GM23338 (cell line): ENCODE measurements at regions not wholly inside any gene's neighbourhood (a gene's known extent, or its start where the extent isn't known, plus 50 kb on each side); places are given as distances from the start of the nearest gene placed in this dataset.

Experiments
- ATAC-seq: fragments of 200-7000 bp; cut with Tn5 transposase; 3 replicates; pipeline ENCODE4 v1.9.1; 2020
- DNase-seq: peaks from one replicate; pipeline ENCODE4 v3.0.0-alpha.2; 2015; ENCODE audit warnings: low spot score
- H2AFZ ChIP-seq: fragments of 200-600 bp; sonication (generic); 2 replicates; pipeline ENCODE4 v1.8.0; 2016; ENCODE audit warnings: antibody characterized with exemption, mild to moderate bottlenecking, moderate library complexity
- H3F3A ChIP-seq: fragments of 200-600 bp; sonication (generic); replicated peaks from 2 replicates; pipeline ENCODE4 v1.8.0; 2017; ENCODE audit warnings: antibody characterized with exemption, mixed run types, low read depth
- H3K27ac ChIP-seq: fragments of 200-600 bp; sonication (generic); 2 replicates; pipeline ENCODE4 v1.6.1; 2016; ENCODE audit warnings: low read depth
- H3K27me3 ChIP-seq: fragments of 200-600 bp; sonication (generic); 2 replicates; pipeline ENCODE4 v1.8.0; 2016; ENCODE audit warnings: mild to moderate bottlenecking, mixed run types, moderate library complexity; ENCODE audit not compliant: insufficient read depth
- H3K36me3 ChIP-seq: fragments of 200-600 bp; sonication (generic); 2 replicates; pipeline ENCODE4 v1.8.0; 2016; ENCODE audit warnings: mild to moderate bottlenecking; ENCODE audit not compliant: insufficient read depth
- H3K4me1 ChIP-seq: fragments of 200-600 bp; sonication (generic); 2 replicates; pipeline ENCODE4 v1.8.0; 2016; ENCODE audit warnings: mild to moderate bottlenecking, moderate library complexity; ENCODE audit not compliant: insufficient read depth
- H3K4me2 ChIP-seq: fragments of 200-600 bp; sonication (generic); 2 replicates; pipeline ENCODE4 v1.7.1; 2017; ENCODE audit warnings: mixed run types
- H3K4me3 ChIP-seq: fragments of 200-600 bp; sonication (generic); 2 replicates; pipeline ENCODE4 v1.6.1; 2016; ENCODE audit warnings: mixed run types
- H3K79me2 ChIP-seq: fragments of 200-600 bp; sonication (generic); replicated peaks from 2 replicates; pipeline ENCODE4 v1.8.0; 2017; ENCODE audit warnings: mild to moderate bottlenecking; ENCODE audit not compliant: insufficient read depth
- H3K9me2 ChIP-seq: fragments of 200-600 bp; sonication (generic); 2 replicates; pipeline ENCODE4 v1.8.0; 2017; ENCODE audit not compliant: insufficient read depth
- H4K20me1 ChIP-seq: fragments of 200-600 bp; sonication (generic); replicated peaks from 2 replicates; pipeline ENCODE4 v1.8.0; 2017; ENCODE audit warnings: mild to moderate bottlenecking; ENCODE audit not compliant: insufficient read depth
- H3K27ac Mint-ChIP-seq: 2 replicates; pipeline ENCODE4 v1.8.0; 2020; ENCODE audit warnings: inconsistent platforms, mild to moderate bottlenecking, moderate library complexity, mixed read lengths
- H3K27me3 Mint-ChIP-seq: 3 replicates; pipeline ENCODE4 v1.8.0; 2022; ENCODE audit warnings: low read depth, mild to moderate bottlenecking, moderate library complexity, mixed read lengths, inconsistent platforms; ENCODE audit not compliant: insufficient read depth, poor library complexity
- H3K36me3 Mint-ChIP-seq: 3 replicates; pipeline ENCODE4 v1.8.0; 2021; ENCODE audit warnings: low read depth, mild to moderate bottlenecking, inconsistent platforms, moderate library complexity, mixed read lengths
- H3K4me1 Mint-ChIP-seq: 3 replicates; pipeline ENCODE4 v1.8.0; 2020; ENCODE audit warnings: mild to moderate bottlenecking, inconsistent platforms, mixed read lengths
- H3K4me3 Mint-ChIP-seq: 3 replicates; pipeline ENCODE4 v1.8.0; 2021; ENCODE audit warnings: moderate library complexity, mild to moderate bottlenecking, inconsistent platforms, mixed read lengths
- H3K9me3 Mint-ChIP-seq: 3 replicates; pipeline ENCODE4 v1.8.0; 2020; ENCODE audit warnings: moderate library complexity, mild to moderate bottlenecking, inconsistent platforms, mixed read lengths
- CREB1 ChIP-seq: fragments of 250-450 bp; sonication (Bioruptor Pico); IDR thresholded peaks from 2 replicates; pipeline ENCODE4 v1.5.0; 2020; ENCODE audit warnings: low read depth, mild to moderate bottlenecking, moderate library complexity
- EZH2 ChIP-seq: fragments of 200-600 bp; sonication (generic); IDR thresholded peaks from one replicate; pipeline ENCODE4 v1.8.0; 2017; ENCODE audit warnings: antibody characterized with exemption, mild to moderate bottlenecking, low read depth; ENCODE audit not compliant: unreplicated experiment
- EZH2phosphoT487 ChIP-seq: fragments of 200-600 bp; sonication (generic); IDR thresholded peaks from one replicate; pipeline ENCODE4 v1.8.1; 2018; ENCODE audit warnings: antibody characterized with exemption; ENCODE audit not compliant: unreplicated experiment
- JUNB ChIP-seq: IDR thresholded peaks from one replicate; pipeline ENCODE4 v1.6.1; 2016; ENCODE audit warnings: antibody characterized with exemption; ENCODE audit not compliant: unreplicated experiment
- NANOG ChIP-seq: IDR thresholded peaks from 2 replicates; pipeline ENCODE4 v1.6.1; 2016; ENCODE audit warnings: antibody characterized with exemption, borderline replicate concordance
- POLR2AphosphoS5 ChIP-seq: IDR thresholded peaks from 2 replicates; pipeline ENCODE4 v1.6.1; 2016; ENCODE audit warnings: antibody characterized with exemption, low read depth
- REST ChIP-seq: IDR thresholded peaks from one replicate; pipeline ENCODE4 v1.6.1; 2018; ENCODE audit warnings: antibody characterized with exemption; ENCODE audit not compliant: unreplicated experiment
- STAT1 ChIP-seq: IDR thresholded peaks from one replicate; pipeline ENCODE4 v1.6.1; 2016; ENCODE audit warnings: antibody characterized with exemption; ENCODE audit not compliant: unreplicated experiment
- ZNF114 ChIP-seq: fragments of 250-450 bp; sonication (Bioruptor Pico); IDR thresholded peaks from 2 replicates; pipeline ENCODE4 v1.5.0; 2020; ENCODE audit warnings: mild to moderate bottlenecking, moderate library complexity
- ZNF331 ChIP-seq: fragments of 250-450 bp; sonication (Bioruptor Pico); IDR thresholded peaks from 2 replicates; pipeline ENCODE4 v1.5.0; 2020; ENCODE audit warnings: low read depth, mild to moderate bottlenecking, moderate library complexity
- ZNF462 ChIP-seq: fragments of 250-450 bp; sonication (Bioruptor Pico); IDR thresholded peaks from 2 replicates; pipeline ENCODE4 v1.5.0; 2020; ENCODE audit warnings: mild to moderate bottlenecking, moderate library complexity
- TF ChIP-seq, protein P1 (sequence below): IDR thresholded peaks from 2 replicates; pipeline ENCODE4 v1.6.1; 2016; ENCODE audit warnings: antibody characterized with exemption

DNA sequence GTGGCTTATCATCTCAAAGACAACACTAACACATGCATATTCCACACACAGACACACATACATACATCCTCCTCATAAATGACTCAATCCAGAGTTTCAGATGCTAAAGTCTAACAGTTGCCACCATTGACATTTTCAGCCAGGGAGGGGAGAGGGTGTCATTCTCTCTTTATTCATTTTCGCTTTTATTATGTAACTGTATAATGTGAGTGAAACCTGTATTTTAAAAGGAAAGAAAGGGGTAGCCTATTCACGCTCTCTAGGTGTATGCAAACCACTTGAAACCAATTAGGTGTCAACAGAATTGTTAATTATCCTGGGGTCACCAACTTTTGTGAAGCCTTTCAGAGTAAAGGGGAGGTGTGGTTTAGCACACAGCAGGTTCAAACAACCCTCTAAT, 1282.9 kb downstream of the ROBO2 start:
- peaks cover 15% of the 10 kb centered on the region for H3K4me1 Mint-ChIP-seq
- H3K27ac Mint-ChIP-seq = no peak overlapping the region
- peak; percentile 99 for ATAC-seq
- Histone ChIP-seq H2AFZ (no peak overlapping the region), H3K4me1 (peaks cover 12% of the 10 kb centered on the region), H3K27me3 (no peaks in the 10 kb centered on the region), H3K4me3 (no peak overlapping the region), H4K20me1 (no peaks in the 10 kb centered on the region), H3K79me2 (no peaks in the 10 kb centered on the region), H3K36me3 (0 out of 2 replicates have a peak, but pooled peaks cover 9% of the 10 kb centered on the region), H3F3A (no peaks in the 10 kb centered on the region), H3K9me2 (no peaks in the 10 kb centered on the region; the same call in 1 of the 2 replicates), H3K27ac (no peak overlapping the region), H3K4me2 (0 out of 2 replicates have a peak overlapping the region, but pooled peaks have one; percentile 4)
- peaks cover 19% of the 10 kb centered on the region for H3K27me3 Mint-ChIP-seq
- no peak for TF ChIP-seq STAT1
- peak; percentile 91 for TF ChIP-seq NANOG
- peak; percentile 53 for DNase-seq
- peaks cover 83% of the 10 kb centered on the region for H3K9me3 Mint-ChIP-seq
- no peak overlapping the region for H3K4me3 Mint-ChIP-seq
- H3K36me3 Mint-ChIP-seq = peaks cover 76% of the 10 kb centered on the region

- no peaks in the 10 kb centered on the region for H3K36me3 ChIP-seq
- Mint-ChIP-seq H3K36me3 (peaks cover 11% of the 10 kb centered on the region; the same call in 2 of the 3 replicates), H3K27ac (no peak overlapping the region; the same call in 1 of the 2 replicates), H3K4me1 (peaks cover 22% of the 10 kb centered on the region), H3K9me3 (no peaks in the 10 kb centered on the region), H3K27me3 (peaks cover 6% of the 10 kb centered on the region), H3K4me3 (no peak overlapping the region)
- H2AFZ ChIP-seq = peak overlapping the region; percentile 3; the same call in 1 of the 2 replicates
- no peaks in the 10 kb centered on the region for H3K9me2 ChIP-seq
- H3K4me3 ChIP-seq = no peak overlapping the region
- H4K20me1 ChIP-seq = no peaks in the 10 kb centered on the region
- H3F3A ChIP-seq = no peaks in the 10 kb centered on the region
- ATAC-seq (no peak), DNase-seq (no peak)
- peak overlapping the region; percentile 47; the same call in 1 of the 2 replicates for H3K27ac ChIP-seq
- peaks cover 30% of the 10 kb centered on the region for H3K4me1 ChIP-seq
- no peaks in the 10 kb centered on the region for H3K27me3 ChIP-seq
- H3K79me2 ChIP-seq = no peaks in the 10 kb centered on the region
- peak overlapping the region; percentile 46 for H3K4me2 ChIP-seq
- TF ChIP-seq ZNF331 (no peak), CREB1 (CRISPR knock-in tag) (no peak), ZNF114 (no peak), EZH2phosphoT487 (no peak), EZH2 (no peak), POLR2AphosphoS5 (no peak), ZNF462 (CRISPR knock-in tag) (no peak), REST (no peak), JUNB (no peak), NANOG (no peak), STAT1 (no peak)
- TF ChIP-seq, protein P1, sequence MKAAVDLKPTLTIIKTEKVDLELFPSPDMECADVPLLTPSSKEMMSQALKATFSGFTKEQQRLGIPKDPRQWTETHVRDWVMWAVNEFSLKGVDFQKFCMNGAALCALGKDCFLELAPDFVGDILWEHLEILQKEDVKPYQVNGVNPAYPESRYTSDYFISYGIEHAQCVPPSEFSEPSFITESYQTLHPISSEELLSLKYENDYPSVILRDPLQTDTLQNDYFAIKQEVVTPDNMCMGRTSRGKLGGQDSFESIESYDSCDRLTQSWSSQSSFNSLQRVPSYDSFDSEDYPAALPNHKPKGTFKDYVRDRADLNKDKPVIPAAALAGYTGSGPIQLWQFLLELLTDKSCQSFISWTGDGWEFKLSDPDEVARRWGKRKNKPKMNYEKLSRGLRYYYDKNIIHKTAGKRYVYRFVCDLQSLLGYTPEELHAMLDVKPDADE = no peak
Measured at GRCh38 chr3:78337801-78338211, 1297.9 kb downstream of the ROBO2 start.
